Keratinocyte (primary cell): ENCODE measurements at regions not wholly inside any gene's neighbourhood (a gene's known extent, or its start where the extent isn't known, plus 50 kb on each side); places are given as distances from the start of the nearest gene placed in this dataset.

ENCODE experiments used
- EZH2 ChIP-seq: IDR thresholded peaks from one replicate; pipeline ENCODE4 v1.6.1; 2012; ENCODE audit warnings: inconsistent platforms, mild to moderate bottlenecking, low read length, moderate library complexity
- TF ChIP-seq, protein P1 (sequence below), 3 experiments: IDR thresholded peaks in 1 of 3; conservative IDR thresholded peaks in 1 of 3; optimal IDR thresholded peaks in 1 of 3; 2 replicates in 2 of 3; 3 replicates in 1 of 3; pipeline versions ENCODE3 to v1.5.1; 2011; ENCODE audit warnings: low read length in 3 of 3, mild to moderate bottlenecking in 3 of 3, moderate library complexity in 2 of 3, control low read depth in 1 of 3, inconsistent platforms in 1 of 3; ENCODE audit not compliant: insufficient read depth in 2 of 3; ENCODE audit errors: extremely low read depth in 1 of 3

- no peak for TF ChIP-seq EZH2
- TF ChIP-seq, protein P1, sequence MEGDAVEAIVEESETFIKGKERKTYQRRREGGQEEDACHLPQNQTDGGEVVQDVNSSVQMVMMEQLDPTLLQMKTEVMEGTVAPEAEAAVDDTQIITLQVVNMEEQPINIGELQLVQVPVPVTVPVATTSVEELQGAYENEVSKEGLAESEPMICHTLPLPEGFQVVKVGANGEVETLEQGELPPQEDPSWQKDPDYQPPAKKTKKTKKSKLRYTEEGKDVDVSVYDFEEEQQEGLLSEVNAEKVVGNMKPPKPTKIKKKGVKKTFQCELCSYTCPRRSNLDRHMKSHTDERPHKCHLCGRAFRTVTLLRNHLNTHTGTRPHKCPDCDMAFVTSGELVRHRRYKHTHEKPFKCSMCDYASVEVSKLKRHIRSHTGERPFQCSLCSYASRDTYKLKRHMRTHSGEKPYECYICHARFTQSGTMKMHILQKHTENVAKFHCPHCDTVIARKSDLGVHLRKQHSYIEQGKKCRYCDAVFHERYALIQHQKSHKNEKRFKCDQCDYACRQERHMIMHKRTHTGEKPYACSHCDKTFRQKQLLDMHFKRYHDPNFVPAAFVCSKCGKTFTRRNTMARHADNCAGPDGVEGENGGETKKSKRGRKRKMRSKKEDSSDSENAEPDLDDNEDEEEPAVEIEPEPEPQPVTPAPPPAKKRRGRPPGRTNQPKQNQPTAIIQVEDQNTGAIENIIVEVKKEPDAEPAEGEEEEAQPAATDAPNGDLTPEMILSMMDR (optimal IDR thresholded peaks at IDR 0.05 in 1 of 3, IDR thresholded peaks at IDR 0.05 in 1 of 3, conservative IDR thresholded peaks at IDR 0.05 in 1 of 3; ENCODE audit: extremely low read depth in 1 of 3, insufficient read depth in 2 of 3, low read length in 3 of 3) = no peak
Observed at GRCh38 chr11:70727021-70727420, 328.7 kb downstream of the CTTN start.
